ENCODE measurements at regions not wholly inside any gene's neighbourhood (a gene's known extent, or its start where the extent isn't known, plus 50 kb on each side); places are given as distances from the start of the nearest gene placed in this dataset.

DNA sequence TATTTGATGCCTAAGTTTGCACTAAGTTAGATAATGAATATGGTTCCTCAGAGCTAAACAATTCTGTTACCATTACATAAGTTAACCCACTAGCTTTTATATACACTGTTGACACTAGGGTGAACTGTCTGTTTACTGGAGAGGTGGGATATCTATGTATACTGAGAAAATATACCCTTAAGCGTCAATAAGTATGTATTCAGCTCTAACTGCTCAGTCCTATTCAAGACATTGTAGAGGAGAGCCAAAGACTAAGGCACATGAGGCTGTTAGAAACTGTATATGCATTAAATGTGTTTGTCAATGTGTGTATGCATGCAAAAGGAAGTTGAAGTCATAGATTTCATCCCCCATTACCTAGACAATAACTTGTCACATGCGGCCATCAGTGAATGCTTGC, 710.0 kb downstream of the TDRD15 start:
- ATAC-seq (no peak), DNase-seq (ENCODE audit: low read depth, low spot score) (no peak)
- TF ChIP-seq POLR2AphosphoS5 (IDR thresholded peaks at IDR 0.05; ENCODE audit: low read depth, low read length) (no peak), SIN3A (IDR thresholded peaks at IDR 0.05; ENCODE audit: borderline replicate concordance, insufficient read depth, low read depth, low read length) (no peak), TCF7L2 (IDR thresholded peaks at IDR 0.05; ENCODE audit: low read depth, low read length) (no peak)
- TF ChIP-seq, protein P1, sequence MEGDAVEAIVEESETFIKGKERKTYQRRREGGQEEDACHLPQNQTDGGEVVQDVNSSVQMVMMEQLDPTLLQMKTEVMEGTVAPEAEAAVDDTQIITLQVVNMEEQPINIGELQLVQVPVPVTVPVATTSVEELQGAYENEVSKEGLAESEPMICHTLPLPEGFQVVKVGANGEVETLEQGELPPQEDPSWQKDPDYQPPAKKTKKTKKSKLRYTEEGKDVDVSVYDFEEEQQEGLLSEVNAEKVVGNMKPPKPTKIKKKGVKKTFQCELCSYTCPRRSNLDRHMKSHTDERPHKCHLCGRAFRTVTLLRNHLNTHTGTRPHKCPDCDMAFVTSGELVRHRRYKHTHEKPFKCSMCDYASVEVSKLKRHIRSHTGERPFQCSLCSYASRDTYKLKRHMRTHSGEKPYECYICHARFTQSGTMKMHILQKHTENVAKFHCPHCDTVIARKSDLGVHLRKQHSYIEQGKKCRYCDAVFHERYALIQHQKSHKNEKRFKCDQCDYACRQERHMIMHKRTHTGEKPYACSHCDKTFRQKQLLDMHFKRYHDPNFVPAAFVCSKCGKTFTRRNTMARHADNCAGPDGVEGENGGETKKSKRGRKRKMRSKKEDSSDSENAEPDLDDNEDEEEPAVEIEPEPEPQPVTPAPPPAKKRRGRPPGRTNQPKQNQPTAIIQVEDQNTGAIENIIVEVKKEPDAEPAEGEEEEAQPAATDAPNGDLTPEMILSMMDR (IDR thresholded peaks at IDR 0.05), result no peak
- TF ChIP-seq, protein P2, sequence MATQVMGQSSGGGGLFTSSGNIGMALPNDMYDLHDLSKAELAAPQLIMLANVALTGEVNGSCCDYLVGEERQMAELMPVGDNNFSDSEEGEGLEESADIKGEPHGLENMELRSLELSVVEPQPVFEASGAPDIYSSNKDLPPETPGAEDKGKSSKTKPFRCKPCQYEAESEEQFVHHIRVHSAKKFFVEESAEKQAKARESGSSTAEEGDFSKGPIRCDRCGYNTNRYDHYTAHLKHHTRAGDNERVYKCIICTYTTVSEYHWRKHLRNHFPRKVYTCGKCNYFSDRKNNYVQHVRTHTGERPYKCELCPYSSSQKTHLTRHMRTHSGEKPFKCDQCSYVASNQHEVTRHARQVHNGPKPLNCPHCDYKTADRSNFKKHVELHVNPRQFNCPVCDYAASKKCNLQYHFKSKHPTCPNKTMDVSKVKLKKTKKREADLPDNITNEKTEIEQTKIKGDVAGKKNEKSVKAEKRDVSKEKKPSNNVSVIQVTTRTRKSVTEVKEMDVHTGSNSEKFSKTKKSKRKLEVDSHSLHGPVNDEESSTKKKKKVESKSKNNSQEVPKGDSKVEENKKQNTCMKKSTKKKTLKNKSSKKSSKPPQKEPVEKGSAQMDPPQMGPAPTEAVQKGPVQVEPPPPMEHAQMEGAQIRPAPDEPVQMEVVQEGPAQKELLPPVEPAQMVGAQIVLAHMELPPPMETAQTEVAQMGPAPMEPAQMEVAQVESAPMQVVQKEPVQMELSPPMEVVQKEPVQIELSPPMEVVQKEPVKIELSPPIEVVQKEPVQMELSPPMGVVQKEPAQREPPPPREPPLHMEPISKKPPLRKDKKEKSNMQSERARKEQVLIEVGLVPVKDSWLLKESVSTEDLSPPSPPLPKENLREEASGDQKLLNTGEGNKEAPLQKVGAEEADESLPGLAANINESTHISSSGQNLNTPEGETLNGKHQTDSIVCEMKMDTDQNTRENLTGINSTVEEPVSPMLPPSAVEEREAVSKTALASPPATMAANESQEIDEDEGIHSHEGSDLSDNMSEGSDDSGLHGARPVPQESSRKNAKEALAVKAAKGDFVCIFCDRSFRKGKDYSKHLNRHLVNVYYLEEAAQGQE (IDR thresholded peaks at IDR 0.05; ENCODE audit: insufficient read depth in 1 of 2, low read depth in 2 of 2, low read length in 1 of 2), result no peak
- Histone ChIP-seq H3K27ac (ENCODE audit: low read length) (no peak overlapping the region), H3K4me1 (ENCODE audit: control insufficient read depth, insufficient read depth, low read length) (no peaks in the 10 kb centered on the region), H3K4me3 (ENCODE audit: low read depth in 2 of 2, low read length in 2 of 2) (no peak overlapping the region), H3K36me3 (ENCODE audit: control insufficient read depth, insufficient read depth, low read length) (no peaks in the 10 kb centered on the region), H3K27me3 (ENCODE audit: control insufficient read depth, insufficient read depth, low read length) (no peaks in the 10 kb centered on the region), H3K9me3 (ENCODE audit: control insufficient read depth, insufficient read depth, low read depth, low read length) (no peaks in the 10 kb centered on the region)
- ChIA-PET POLR2A (no interaction called here), CTCF (no interaction called here)
- in situ Hi-C loops (cut with HindIII; ENCODE audit: low pct_unique_long_range_greater_than_20kb, low sequenced_read_pairs), result no loop called here
- BruUV-seq (replicated peaks), result no TSS peak
- intact Hi-C loops (cut with micrococcal nuclease; ENCODE audit: unreplicated experiment), result no loop called here

DNA sequence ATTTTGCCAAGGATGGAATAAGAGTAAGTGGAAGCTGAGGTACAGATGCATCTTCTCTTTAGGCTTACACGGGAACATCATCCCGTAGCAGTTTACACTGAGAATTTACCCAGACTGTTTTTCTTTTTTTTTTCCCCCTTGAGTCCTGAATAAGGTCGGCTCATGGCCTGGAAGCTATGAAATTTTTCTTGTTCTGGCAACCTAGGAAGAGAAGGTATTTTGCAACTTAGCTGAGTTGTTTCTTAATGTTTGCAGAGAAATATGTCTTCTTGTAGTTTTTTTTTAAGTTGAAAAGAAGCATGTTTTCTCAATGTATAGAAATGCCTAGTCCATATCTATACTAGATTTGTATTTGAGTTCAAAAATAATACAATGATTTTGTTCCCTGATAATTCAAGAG, 712.5 kb downstream of the TDRD15 start:
- BruUV-seq (replicated peaks), result no TSS peak
- intact Hi-C loops (cut with micrococcal nuclease; ENCODE audit: unreplicated experiment) (no loop called here), in situ Hi-C loops (cut with HindIII; ENCODE audit: low pct_unique_long_range_greater_than_20kb, low sequenced_read_pairs) (no loop called here)
- Histone ChIP-seq H3K36me3 (ENCODE audit: control insufficient read depth, insufficient read depth, low read length) (no peaks in the 10 kb centered on the region), H3K27me3 (ENCODE audit: control insufficient read depth, insufficient read depth, low read length) (no peaks in the 10 kb centered on the region), H3K27ac (ENCODE audit: low read length) (no peak overlapping the region), H3K4me3 (ENCODE audit: low read depth in 2 of 2, low read length in 2 of 2) (no peak overlapping the region), H3K4me1 (ENCODE audit: control insufficient read depth, insufficient read depth, low read length) (no peaks in the 10 kb centered on the region), H3K9me3 (ENCODE audit: control insufficient read depth, insufficient read depth, low read depth, low read length) (no peaks in the 10 kb centered on the region)
- ChIA-PET POLR2A (no interaction called here), CTCF (no interaction called here)
- ATAC-seq (no peak), DNase-seq (ENCODE audit: low read depth, low spot score) (no peak)
- TF ChIP-seq POLR2AphosphoS5 (IDR thresholded peaks at IDR 0.05; ENCODE audit: low read depth, low read length) (no peak), SIN3A (IDR thresholded peaks at IDR 0.05; ENCODE audit: borderline replicate concordance, insufficient read depth, low read depth, low read length) (no peak), TCF7L2 (IDR thresholded peaks at IDR 0.05; ENCODE audit: low read depth, low read length) (no peak)
- TF ChIP-seq, protein P2 (IDR thresholded peaks at IDR 0.05; ENCODE audit: insufficient read depth in 1 of 2, low read depth in 2 of 2, low read length in 1 of 2), result no peak

Measured in Panc1 (cell line).